G401 (cell line): ENCODE measurements at regions not wholly inside any gene's neighbourhood (a gene's known extent, or its start where the extent isn't known, plus 50 kb on each side); places are given as distances from the start of the nearest gene placed in this dataset.
"Not testable (repeated sequence)": the region's sequence is repeated elsewhere in the genome, so short reads cannot be mapped to it uniquely, and the experiment has no call there.

ENCODE experiments used
- DNase-seq: peaks from one replicate; pipeline ENCODE4 v3.0.0-alpha.2; 2015; ENCODE audit warnings: low spot score
- in situ Hi-C: cut with HindIII; loops from 2 replicates; pipeline ENCODE4 v1.10.0; 2016; ENCODE audit warnings: low sequenced_read_pairs, mixed read lengths

GRCh38 chr10:108037061-108037460 lies 872.6 kb upstream of the SORCS1 start:
- DNase-seq, result no peak
- in situ Hi-C loops, result no loop called here

- no peak for DNase-seq
- in situ Hi-C loops, result no loop called here
These were observed 871.8 kb upstream of the SORCS1 start for GRCh38 chr10:108036265-108036664.

GRCh38 chr10:108034829-108035228 lies 870.3 kb upstream of the SORCS1 start:
- no peak for DNase-seq

GRCh38 chr10:108033518-108033917 lies 869.0 kb upstream of the SORCS1 start:
- DNase-seq, in situ Hi-C loops: not testable (repeated sequence)

More at GRCh38 chr10:108034829-108035228, 870.3 kb upstream of the SORCS1 start:
- in situ Hi-C loops, result no loop called here

GRCh38 chr10:108031505-108031904 lies 867.0 kb upstream of the SORCS1 start:
- in situ Hi-C loops, result no loop called here
- DNase-seq, result no peak

- no peak for DNase-seq
- in situ Hi-C loops, result no loop called here
These were observed 850.3 kb upstream of the SORCS1 start for GRCh38 chr10:108014902-108015177.

GRCh38 chr10:108014145-108014901 lies 849.8 kb upstream of the SORCS1 start:
- in situ Hi-C loops, result no loop called here
- no peak for DNase-seq

- in situ Hi-C loops, result no loop called here
These were observed 841.1 kb upstream of the SORCS1 start for GRCh38 chr10:108005627-108006026.

GRCh38 chr10:108003576-108003975 lies 839.1 kb upstream of the SORCS1 start:
- no peak for DNase-seq
- in situ Hi-C loops, result no loop called here

More at GRCh38 chr10:108005627-108006026, 841.1 kb upstream of the SORCS1 start:
- DNase-seq, result no peak

GRCh38 chr10:108003061-108003460 lies 838.6 kb upstream of the SORCS1 start:
- DNase-seq, result no peak
- in situ Hi-C loops, result no loop called here

GRCh38 chr10:108000365-108000764 lies 835.9 kb upstream of the SORCS1 start:
- no peak for DNase-seq
- in situ Hi-C loops, result no loop called here

- in situ Hi-C loops, result no loop called here
- DNase-seq, result no peak
These were observed 830.2 kb upstream of the SORCS1 start for GRCh38 chr10:107994621-107995270.

- DNase-seq, result no peak
- in situ Hi-C loops, result no loop called here
These were observed 822.1 kb upstream of the SORCS1 start for GRCh38 chr10:107986571-107986970.

GRCh38 chr10:107984581-107984980 lies 820.1 kb upstream of the SORCS1 start:
- in situ Hi-C loops, result no loop called here
- no peak for DNase-seq

- in situ Hi-C loops, result no loop called here
- no peak for DNase-seq
These were observed 819.6 kb upstream of the SORCS1 start for GRCh38 chr10:107984149-107984548.

GRCh38 chr10:107978455-107978854 lies 813.9 kb upstream of the SORCS1 start:
- in situ Hi-C loops, result no loop called here
- DNase-seq, result no peak

- DNase-seq, result no peak
- in situ Hi-C loops, result no loop called here
These were observed 807.5 kb upstream of the SORCS1 start for GRCh38 chr10:107971973-107972372.

GRCh38 chr10:107971411-107971810 lies 806.9 kb upstream of the SORCS1 start:
- DNase-seq, result no peak
- in situ Hi-C loops, result no loop called here

- in situ Hi-C loops, result no loop called here
- no peak for DNase-seq
These were observed 806.0 kb upstream of the SORCS1 start for GRCh38 chr10:107970512-107970911.

GRCh38 chr10:107969936-107970335 lies 805.4 kb upstream of the SORCS1 start:
- in situ Hi-C loops, result no loop called here
- DNase-seq, result no peak

- DNase-seq, result no peak
- in situ Hi-C loops, result no loop called here
These were observed 802.3 kb upstream of the SORCS1 start for GRCh38 chr10:107966826-107967225.
